ENCODE measurements at regions not wholly inside any gene's neighbourhood (a gene's known extent, or its start where the extent isn't known, plus 50 kb on each side); places are given as distances from the start of the nearest gene placed in this dataset.

GRCh38 chr2:19750136-19750535, 151.6 kb downstream of the TTC32 start:
- TF ChIP-seq ZNF274 (IDR thresholded peaks at IDR 0.05; ENCODE audit: low read depth, low read length) = no peak
- TF ChIP-seq SUZ12 (IDR thresholded peaks at IDR 0.05; ENCODE audit: extremely low read depth, insufficient read depth, insufficient read length) = no peak
- no peak for TF ChIP-seq YY1 (IDR thresholded peaks at IDR 0.05; ENCODE audit: insufficient read depth, insufficient read length)
- H3K4me3 ChIP-seq (ENCODE audit: insufficient read length, low read depth) = no peak overlapping the region
- no peaks in the 10 kb centered on the region for H3K9me3 ChIP-seq (ENCODE audit: insufficient read depth, low read length)
- no peaks in the 10 kb centered on the region for H3K4me1 ChIP-seq (ENCODE audit: insufficient read depth, insufficient read length)
- H3K27me3 ChIP-seq (ENCODE audit: insufficient read depth, insufficient read length) = no peaks in the 10 kb centered on the region
- H3K9ac ChIP-seq (ENCODE audit: insufficient read length, low read depth) = no peak overlapping the region
- DNase-seq (ENCODE audit: low read depth, low spot score) = no peak
- H3K36me3 ChIP-seq (ENCODE audit: insufficient read depth, insufficient read length, low read length) = no peaks in the 10 kb centered on the region

GRCh38 chr2:19749507-19749836, 152.3 kb downstream of the TTC32 start:
- Histone ChIP-seq H3K9me3 (ENCODE audit: insufficient read depth, low read length) (no peaks in the 10 kb centered on the region), H3K9ac (ENCODE audit: insufficient read length, low read depth) (no peak overlapping the region), H3K36me3 (ENCODE audit: insufficient read depth, insufficient read length, low read length) (no peaks in the 10 kb centered on the region), H3K4me3 (ENCODE audit: insufficient read length, low read depth) (no peak overlapping the region), H3K4me1 (ENCODE audit: insufficient read depth, insufficient read length) (no peaks in the 10 kb centered on the region), H3K27me3 (ENCODE audit: insufficient read depth, insufficient read length) (no peaks in the 10 kb centered on the region)
- TF ChIP-seq ZNF274 (IDR thresholded peaks at IDR 0.05; ENCODE audit: low read depth, low read length) (no peak), YY1 (IDR thresholded peaks at IDR 0.05; ENCODE audit: insufficient read depth, insufficient read length) (no peak), SUZ12 (IDR thresholded peaks at IDR 0.05; ENCODE audit: extremely low read depth, insufficient read depth, insufficient read length) (no peak)
- no peak for DNase-seq (ENCODE audit: low read depth, low spot score)

GRCh38 chr2:19748711-19749506, 152.9 kb downstream of the TTC32 start:
- H3K4me1 ChIP-seq (ENCODE audit: insufficient read depth, insufficient read length) = no peaks in the 10 kb centered on the region
- H3K4me3 ChIP-seq (ENCODE audit: insufficient read length, low read depth) = no peak overlapping the region
- H3K9ac ChIP-seq (ENCODE audit: insufficient read length, low read depth) = no peak overlapping the region
- no peak for TF ChIP-seq ZNF274 (IDR thresholded peaks at IDR 0.05; ENCODE audit: low read depth, low read length)
- TF ChIP-seq SUZ12 (IDR thresholded peaks at IDR 0.05; ENCODE audit: extremely low read depth, insufficient read depth, insufficient read length) = no peak
- no peak for TF ChIP-seq YY1 (IDR thresholded peaks at IDR 0.05; ENCODE audit: insufficient read depth, insufficient read length)
- DNase-seq (ENCODE audit: low read depth, low spot score) = no peak
- H3K36me3 ChIP-seq (ENCODE audit: insufficient read depth, insufficient read length, low read length) = no peaks in the 10 kb centered on the region
- no peaks in the 10 kb centered on the region for H3K9me3 ChIP-seq (ENCODE audit: insufficient read depth, low read length)
- H3K27me3 ChIP-seq (ENCODE audit: insufficient read depth, insufficient read length) = no peaks in the 10 kb centered on the region

- Histone ChIP-seq H3K36me3 (ENCODE audit: insufficient read depth, insufficient read length, low read length) (no peaks in the 10 kb centered on the region), H3K4me3 (ENCODE audit: insufficient read length, low read depth) (no peak overlapping the region), H3K27me3 (ENCODE audit: insufficient read depth, insufficient read length) (no peaks in the 10 kb centered on the region), H3K9ac (ENCODE audit: insufficient read length, low read depth) (no peak overlapping the region), H3K9me3 (ENCODE audit: insufficient read depth, low read length) (no peaks in the 10 kb centered on the region), H3K4me1 (ENCODE audit: insufficient read depth, insufficient read length) (no peaks in the 10 kb centered on the region)
- DNase-seq (ENCODE audit: low read depth, low spot score) = no peak
- TF ChIP-seq YY1 (IDR thresholded peaks at IDR 0.05; ENCODE audit: insufficient read depth, insufficient read length) (no peak), ZNF274 (IDR thresholded peaks at IDR 0.05; ENCODE audit: low read depth, low read length) (no peak), SUZ12 (IDR thresholded peaks at IDR 0.05; ENCODE audit: extremely low read depth, insufficient read depth, insufficient read length) (no peak)
These were observed 153.8 kb downstream of the TTC32 start for GRCh38 chr2:19748073-19748375.

GRCh38 chr2:19747310-19748072, 154.3 kb downstream of the TTC32 start:
- H3K27me3 ChIP-seq (ENCODE audit: insufficient read depth, insufficient read length) = no peaks in the 10 kb centered on the region
- no peaks in the 10 kb centered on the region for H3K4me1 ChIP-seq (ENCODE audit: insufficient read depth, insufficient read length)
- no peaks in the 10 kb centered on the region for H3K36me3 ChIP-seq (ENCODE audit: insufficient read depth, insufficient read length, low read length)
- no peak for TF ChIP-seq SUZ12 (IDR thresholded peaks at IDR 0.05; ENCODE audit: extremely low read depth, insufficient read depth, insufficient read length)
- no peak for TF ChIP-seq YY1 (IDR thresholded peaks at IDR 0.05; ENCODE audit: insufficient read depth, insufficient read length)
- TF ChIP-seq ZNF274 (IDR thresholded peaks at IDR 0.05; ENCODE audit: low read depth, low read length) = no peak
- DNase-seq (ENCODE audit: low read depth, low spot score) = no peak
- no peak overlapping the region for H3K9ac ChIP-seq (ENCODE audit: insufficient read length, low read depth)
- no peak overlapping the region for H3K4me3 ChIP-seq (ENCODE audit: insufficient read length, low read depth)
- H3K9me3 ChIP-seq (ENCODE audit: insufficient read depth, low read length) = no peaks in the 10 kb centered on the region

- no peak for TF ChIP-seq YY1 (IDR thresholded peaks at IDR 0.05; ENCODE audit: insufficient read depth, insufficient read length)
- no peak for TF ChIP-seq ZNF274 (IDR thresholded peaks at IDR 0.05; ENCODE audit: low read depth, low read length)
- no peak for TF ChIP-seq SUZ12 (IDR thresholded peaks at IDR 0.05; ENCODE audit: extremely low read depth, insufficient read depth, insufficient read length)
- DNase-seq (ENCODE audit: low read depth, low spot score) = peak; percentile 58
These were observed 155.0 kb downstream of the TTC32 start for GRCh38 chr2:19746611-19747309.

GRCh38 chr2:19746137-19746600, 155.6 kb downstream of the TTC32 start:
- TF ChIP-seq SUZ12 (IDR thresholded peaks at IDR 0.05; ENCODE audit: extremely low read depth, insufficient read depth, insufficient read length) (no peak), YY1 (IDR thresholded peaks at IDR 0.05; ENCODE audit: insufficient read depth, insufficient read length) (no peak), ZNF274 (IDR thresholded peaks at IDR 0.05; ENCODE audit: low read depth, low read length) (no peak)
- no peak for DNase-seq (ENCODE audit: low read depth, low spot score)
- H3K36me3 ChIP-seq (ENCODE audit: insufficient read depth, insufficient read length, low read length) = no peaks in the 10 kb centered on the region

More at GRCh38 chr2:19746611-19747309, 155.0 kb downstream of the TTC32 start:
- H3K9ac ChIP-seq (ENCODE audit: insufficient read length, low read depth) = no peak overlapping the region
- no peaks in the 10 kb centered on the region for H3K27me3 ChIP-seq (ENCODE audit: insufficient read depth, insufficient read length)
- H3K36me3 ChIP-seq (ENCODE audit: insufficient read depth, insufficient read length, low read length) = no peaks in the 10 kb centered on the region
- H3K4me3 ChIP-seq (ENCODE audit: insufficient read length, low read depth) = no peak overlapping the region
- H3K4me1 ChIP-seq (ENCODE audit: insufficient read depth, insufficient read length) = no peaks in the 10 kb centered on the region
- no peaks in the 10 kb centered on the region for H3K9me3 ChIP-seq (ENCODE audit: insufficient read depth, low read length)

More at GRCh38 chr2:19746137-19746600, 155.6 kb downstream of the TTC32 start:
- Histone ChIP-seq H3K4me1 (ENCODE audit: insufficient read depth, insufficient read length) (no peaks in the 10 kb centered on the region), H3K4me3 (ENCODE audit: insufficient read length, low read depth) (no peak overlapping the region), H3K9ac (ENCODE audit: insufficient read length, low read depth) (no peak overlapping the region), H3K9me3 (ENCODE audit: insufficient read depth, low read length) (no peaks in the 10 kb centered on the region), H3K27me3 (ENCODE audit: insufficient read depth, insufficient read length) (no peaks in the 10 kb centered on the region)
